Karpas-422 (cell line): ENCODE measurements at regions not wholly inside any gene's neighbourhood (a gene's known extent, or its start where the extent isn't known, plus 50 kb on each side); places are given as distances from the start of the nearest gene placed in this dataset.
"Not testable (repeated sequence)": the region's sequence is repeated elsewhere in the genome, so short reads cannot be mapped to it uniquely, and the experiment has no call there.

Source experiments
- DNase-seq: peaks from one replicate; pipeline ENCODE4 v3.0.0-alpha.2; 2015
- H2AFZ ChIP-seq: fragments of 200-600 bp; sonication (generic); 2 replicates; pipeline ENCODE4 v1.6.1; 2014; ENCODE audit warnings: antibody characterized with exemption, low read length, mixed read lengths
- H3K27ac ChIP-seq: fragments of 200-600 bp; sonication (generic); 2 replicates; pipeline ENCODE4 v1.5.1; 2014; ENCODE audit warnings: mild to moderate bottlenecking, low read length, moderate library complexity
- H3K27me3 ChIP-seq: fragments of 200-600 bp; sonication (generic); 2 replicates; pipeline ENCODE4 v1.6.1; 2014; ENCODE audit warnings: low read length, mixed read lengths
- H3K36me3 ChIP-seq: fragments of 200-600 bp; sonication (generic); 2 replicates; pipeline ENCODE4 v1.6.1; 2014; ENCODE audit warnings: low read length, mixed read lengths; ENCODE audit not compliant: insufficient read depth
- H3K4me1 ChIP-seq: fragments of 200-600 bp; sonication (generic); 2 replicates; pipeline ENCODE4 v1.6.1; 2014; ENCODE audit warnings: mild to moderate bottlenecking, low read length, mixed read lengths
- H3K4me2 ChIP-seq: fragments of 200-600 bp; sonication (generic); 2 replicates; pipeline ENCODE4 v1.6.1; 2014; ENCODE audit warnings: low read length, low read depth, mild to moderate bottlenecking; ENCODE audit not compliant: poor library complexity, severe bottlenecking
- H3K4me3 ChIP-seq: fragments of 200-600 bp; sonication (generic); 2 replicates; pipeline ENCODE4 v1.5.1; 2014; ENCODE audit warnings: mild to moderate bottlenecking, antibody characterized with exemption, low read length, mixed read lengths
- H3K79me2 ChIP-seq: fragments of 200-600 bp; sonication (generic); 2 replicates; pipeline ENCODE4 v1.6.1; 2014; ENCODE audit warnings: mild to moderate bottlenecking, low read length, mixed read lengths
- H3K9ac ChIP-seq: fragments of 200-600 bp; sonication (generic); 2 replicates; pipeline ENCODE4 v1.6.0; 2014; ENCODE audit warnings: low read length
- H3K9me2 ChIP-seq: fragments of 200-600 bp; sonication (generic), shearing (Covaris generic); replicated peaks from 2 replicates; pipeline ENCODE4 v1.6.0; 2014; ENCODE audit warnings: mild to moderate bottlenecking, low read length, moderate library complexity; ENCODE audit not compliant: insufficient read depth
- H3K9me3 ChIP-seq: fragments of 300-700, 200-600 bp; sonication (generic); 2 replicates; pipeline ENCODE4 v1.6.1; 2014; ENCODE audit warnings: low read length, mixed read lengths
- H4K20me1 ChIP-seq: fragments of 200-600 bp; sonication (generic); 2 replicates; pipeline ENCODE4 v1.6.1; 2014; ENCODE audit warnings: mild to moderate bottlenecking, antibody characterized with exemption, low read length, low read depth; ENCODE audit not compliant: insufficient read depth

DNA sequence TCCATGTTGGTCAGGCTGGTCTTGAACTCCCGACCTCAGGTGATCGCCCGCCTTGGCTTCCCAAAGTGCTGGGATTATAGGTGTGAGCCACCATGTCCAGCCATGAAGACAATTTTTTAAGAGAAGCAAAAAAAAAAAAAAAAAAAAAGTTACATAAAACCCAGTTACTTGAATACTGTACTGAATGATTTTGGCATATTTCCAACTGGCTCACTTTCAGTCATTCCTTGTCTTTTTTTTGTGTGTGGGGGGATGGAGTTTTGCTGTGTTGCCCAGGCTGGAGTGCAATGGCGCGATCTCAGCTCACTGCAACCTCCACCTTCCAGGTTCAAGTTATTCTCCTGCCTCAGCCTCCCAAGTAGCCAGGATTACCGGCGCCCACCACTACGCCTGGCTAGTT, 345.5 kb downstream of the SOX4 start:
- not testable (repeated sequence) for H3K4me2 ChIP-seq, H3K4me3 ChIP-seq, H3K27me3 ChIP-seq, H3K36me3 ChIP-seq, H4K20me1 ChIP-seq, H3K9me3 ChIP-seq, H3K9ac ChIP-seq, H3K27ac ChIP-seq, H3K4me1 ChIP-seq, H3K79me2 ChIP-seq, H3K9me2 ChIP-seq, H2AFZ ChIP-seq, DNase-seq

GRCh38 chr6:21941926-21942325, 348.4 kb downstream of the SOX4 start:
- Histone ChIP-seq H3K9me2 (no peaks in the 10 kb centered on the region), H3K27ac (no peak overlapping the region), H3K36me3 (no peaks in the 10 kb centered on the region), H2AFZ (no peak overlapping the region), H3K9me3 (no peaks in the 10 kb centered on the region), H4K20me1 (no peaks in the 10 kb centered on the region), H3K9ac (no peak overlapping the region), H3K79me2 (no peaks in the 10 kb centered on the region), H3K27me3 (no peaks in the 10 kb centered on the region), H3K4me1 (no peaks in the 10 kb centered on the region), H3K4me3 (no peak overlapping the region), H3K4me2 (no peak overlapping the region)
- no peak for DNase-seq

DNA sequence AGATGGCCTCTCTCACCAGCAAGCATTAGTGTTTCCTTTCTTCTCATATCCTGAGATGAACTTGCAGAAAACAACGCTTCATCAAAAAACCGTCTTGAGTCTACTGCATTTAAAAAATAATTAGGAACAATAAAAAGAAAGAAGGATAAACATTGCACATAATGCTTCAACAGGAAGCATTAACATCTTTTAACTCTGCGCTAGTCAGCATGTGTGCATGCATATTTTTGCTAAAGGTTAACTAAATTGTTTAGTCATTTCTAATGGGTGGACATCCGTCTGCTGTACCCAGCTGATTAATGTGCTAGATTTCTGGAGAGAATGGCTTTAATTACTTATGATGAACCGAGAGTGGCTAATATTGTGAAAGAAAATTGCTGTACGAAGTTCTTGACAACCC, 349.3 kb downstream of the SOX4 start:
- H3K9me3 ChIP-seq = no peaks in the 10 kb centered on the region
- no peaks in the 10 kb centered on the region for H4K20me1 ChIP-seq
- H3K79me2 ChIP-seq = no peaks in the 10 kb centered on the region
- no peaks in the 10 kb centered on the region for H3K36me3 ChIP-seq
- H3K4me3 ChIP-seq = no peak overlapping the region
- no peak overlapping the region for H3K4me2 ChIP-seq
- no peak for DNase-seq
- no peaks in the 10 kb centered on the region for H3K4me1 ChIP-seq
- H2AFZ ChIP-seq = no peak overlapping the region
- H3K27ac ChIP-seq = no peak overlapping the region
- no peaks in the 10 kb centered on the region for H3K27me3 ChIP-seq
- H3K9me2 ChIP-seq = no peaks in the 10 kb centered on the region
- no peak overlapping the region for H3K9ac ChIP-seq

DNA sequence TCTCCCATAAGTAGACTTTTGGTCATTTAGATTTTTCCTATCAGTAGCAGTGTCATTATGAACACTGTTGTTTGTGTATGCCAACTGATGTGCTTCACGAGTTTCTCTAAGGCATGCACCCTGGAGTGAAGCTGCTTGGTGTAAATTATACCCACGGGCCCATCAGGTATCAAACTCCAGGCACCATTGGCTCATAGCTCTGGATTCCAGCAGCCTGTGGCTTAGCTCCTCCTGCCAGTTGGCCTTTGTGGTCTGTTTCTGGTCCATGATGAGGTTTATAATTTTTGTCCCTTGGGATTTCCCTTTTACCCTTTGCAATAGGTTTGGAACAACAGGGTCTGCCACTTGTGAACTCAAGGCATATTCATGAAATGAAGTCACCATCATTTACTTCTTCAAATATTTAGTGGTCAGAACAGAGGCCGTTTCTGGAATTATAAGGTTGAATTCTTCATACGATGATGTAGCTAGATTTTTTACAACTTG, 350.5 kb downstream of the PRL start:
- Histone ChIP-seq H3K36me3 (no peaks in the 10 kb centered on the region), H3K27me3 (no peaks in the 10 kb centered on the region), H3K79me2 (no peaks in the 10 kb centered on the region), H3K9me3 (no peaks in the 10 kb centered on the region), H4K20me1 (no peaks in the 10 kb centered on the region), H3K9ac (no peak overlapping the region), H2AFZ (no peak overlapping the region), H3K4me3 (no peak overlapping the region), H3K4me2 (no peak overlapping the region), H3K4me1 (no peaks in the 10 kb centered on the region), H3K9me2 (no peaks in the 10 kb centered on the region), H3K27ac (no peak overlapping the region)
- no peak for DNase-seq

DNA sequence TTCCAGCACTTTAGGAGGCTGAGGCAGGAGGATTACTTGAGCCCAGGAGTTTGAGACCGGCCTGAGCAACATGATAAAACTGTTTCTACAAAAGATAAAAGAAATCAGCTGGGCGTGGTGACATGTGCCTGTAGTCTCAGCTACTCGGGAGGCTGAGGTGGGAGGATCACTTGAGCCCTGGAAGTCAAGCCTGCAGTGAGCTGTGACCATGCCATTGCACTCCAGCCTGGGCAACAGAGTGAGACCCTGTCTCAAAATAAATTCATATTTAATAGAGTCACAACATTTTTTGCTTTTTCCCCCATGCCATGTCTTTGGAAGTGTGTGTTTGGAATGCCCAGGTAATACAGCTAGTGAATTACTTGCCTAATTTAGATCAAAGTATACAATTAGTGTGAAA, 349.6 kb downstream of the PRL start:
- not testable (repeated sequence) for DNase-seq, H3K9me3 ChIP-seq, H3K27ac ChIP-seq, H4K20me1 ChIP-seq, H2AFZ ChIP-seq, H3K9ac ChIP-seq, H3K79me2 ChIP-seq, H3K27me3 ChIP-seq, H3K4me3 ChIP-seq, H3K9me2 ChIP-seq, H3K36me3 ChIP-seq, H3K4me2 ChIP-seq, H3K4me1 ChIP-seq

GRCh38 chr6:21947731-21948386, 349.0 kb downstream of the PRL start:
- H2AFZ ChIP-seq = no peak overlapping the region
- DNase-seq = no peak
- H3K4me3 ChIP-seq = no peak overlapping the region
- H3K27ac ChIP-seq = no peak overlapping the region
- H3K9ac ChIP-seq = no peak overlapping the region
- no peaks in the 10 kb centered on the region for H3K27me3 ChIP-seq
- no peaks in the 10 kb centered on the region for H3K9me2 ChIP-seq
- H4K20me1 ChIP-seq = no peaks in the 10 kb centered on the region
- H3K79me2 ChIP-seq = no peaks in the 10 kb centered on the region
- H3K9me3 ChIP-seq = no peaks in the 10 kb centered on the region
- H3K4me2 ChIP-seq = no peak overlapping the region
- H3K4me1 ChIP-seq = no peaks in the 10 kb centered on the region
- H3K36me3 ChIP-seq = no peaks in the 10 kb centered on the region

DNA sequence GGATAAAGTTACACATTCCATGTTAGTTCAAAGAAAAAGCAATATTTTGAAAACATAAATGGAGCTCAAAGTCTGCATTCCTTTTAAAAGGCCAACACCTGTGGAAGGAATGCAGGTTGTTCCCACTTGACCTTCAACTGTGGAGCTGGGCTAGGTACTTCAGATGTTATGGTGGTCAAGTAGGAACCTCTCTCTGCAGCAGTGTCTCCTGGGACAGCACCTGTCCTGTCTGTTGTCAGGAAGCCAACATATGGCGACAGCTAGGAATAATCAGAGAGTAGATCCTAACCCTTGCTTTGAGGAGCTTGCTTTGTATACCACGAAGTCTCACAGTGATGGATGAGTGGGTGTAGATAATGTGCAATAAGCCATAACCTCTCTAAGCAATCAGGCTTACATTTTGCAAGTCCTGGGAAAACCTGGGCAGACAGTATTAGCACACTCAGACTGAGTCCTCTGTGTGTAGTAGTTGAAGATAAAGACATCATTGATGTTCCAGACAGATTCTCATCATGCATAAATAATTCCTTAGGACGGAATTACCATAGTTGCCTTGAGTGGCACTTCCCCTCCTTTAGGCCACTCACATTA, 347.5 kb downstream of the PRL start:
- Histone ChIP-seq H3K79me2 (no peaks in the 10 kb centered on the region), H3K4me1 (no peaks in the 10 kb centered on the region), H3K4me3 (no peak overlapping the region), H3K4me2 (no peak overlapping the region), H4K20me1 (no peaks in the 10 kb centered on the region), H3K36me3 (no peaks in the 10 kb centered on the region), H3K9me2 (no peaks in the 10 kb centered on the region), H3K27me3 (no peaks in the 10 kb centered on the region), H2AFZ (no peak overlapping the region), H3K9ac (no peak overlapping the region), H3K9me3 (no peaks in the 10 kb centered on the region), H3K27ac (no peak overlapping the region)
- DNase-seq = no peak

DNA sequence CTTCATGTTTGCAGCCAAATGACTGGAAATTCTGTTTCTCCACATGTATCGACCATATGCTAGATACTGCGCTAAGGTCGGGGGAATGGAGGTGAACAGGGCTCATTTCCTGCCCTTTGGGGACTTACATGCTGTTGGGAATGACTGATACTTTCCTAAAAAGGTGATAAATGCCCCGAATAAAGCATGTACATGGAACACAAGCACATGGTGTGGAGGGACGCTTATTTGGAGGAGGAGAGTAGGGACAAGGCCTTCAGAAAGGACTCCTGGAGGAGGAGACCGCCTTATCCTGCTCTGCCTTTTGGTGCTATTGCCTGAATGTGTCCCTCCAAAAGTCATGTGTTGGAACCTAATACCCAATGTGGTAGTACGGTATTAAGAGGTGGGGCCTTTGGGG, 344.5 kb downstream of the PRL start:
- no peaks in the 10 kb centered on the region for H4K20me1 ChIP-seq
- H3K9ac ChIP-seq = no peak overlapping the region
- no peaks in the 10 kb centered on the region for H3K9me2 ChIP-seq
- no peaks in the 10 kb centered on the region for H3K36me3 ChIP-seq
- no peak overlapping the region for H3K4me3 ChIP-seq
- H3K79me2 ChIP-seq = no peaks in the 10 kb centered on the region
- H3K27ac ChIP-seq = no peak overlapping the region
- no peak overlapping the region for H3K4me2 ChIP-seq
- H3K27me3 ChIP-seq = no peaks in the 10 kb centered on the region
- no peaks in the 10 kb centered on the region for H3K4me1 ChIP-seq
- no peak overlapping the region for H2AFZ ChIP-seq
- H3K9me3 ChIP-seq = no peaks in the 10 kb centered on the region
- no peak for DNase-seq
